Posterior vena cava (tissue), 2 donors: ENCODE measurements at regions not wholly inside any gene's neighbourhood (a gene's known extent, or its start where the extent isn't known, plus 50 kb on each side); places are given as distances from the start of the nearest gene placed in this dataset.

Experiments
- DNase-seq: peaks from one replicate; pipeline ENCODE4 v3.0.0-alpha.2; 2020; ENCODE audit warnings: low spot score
- intact Hi-C, 2 donors: fragments of 100-400 bp; cut with DNase I; formaldehyde crosslinking; loops; one replicate each; pipeline versions ENCODE4 v1.14.1 to v1.14.2; 2022 to 2023
- donor health status: DM: yes; HTN: yes; CAD: no.
- donor health status: DM: yes; HTN: yes; CAD: no.

DNA sequence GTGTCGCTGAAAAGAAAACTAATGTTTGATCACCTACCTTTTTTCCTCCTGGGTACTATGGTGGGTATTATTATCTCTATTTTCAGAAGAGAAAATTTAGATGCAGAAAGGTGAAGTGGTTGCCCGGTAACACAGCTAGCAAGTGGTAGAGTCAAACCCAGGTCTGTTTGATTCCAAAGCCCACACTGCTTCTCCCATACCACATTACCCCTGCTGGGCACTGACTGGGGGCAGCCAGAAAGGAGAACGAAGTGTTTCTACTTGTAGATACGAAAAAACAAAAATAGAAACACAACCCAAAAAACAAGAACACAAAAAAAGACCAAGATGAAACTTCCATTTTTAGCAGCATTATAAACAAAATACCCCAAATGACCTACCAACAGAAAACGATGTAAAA, 142.2 kb downstream of the SLC41A2 start:
- DNase-seq, result no peak
- intact Hi-C loops, result no loop called here

DNA sequence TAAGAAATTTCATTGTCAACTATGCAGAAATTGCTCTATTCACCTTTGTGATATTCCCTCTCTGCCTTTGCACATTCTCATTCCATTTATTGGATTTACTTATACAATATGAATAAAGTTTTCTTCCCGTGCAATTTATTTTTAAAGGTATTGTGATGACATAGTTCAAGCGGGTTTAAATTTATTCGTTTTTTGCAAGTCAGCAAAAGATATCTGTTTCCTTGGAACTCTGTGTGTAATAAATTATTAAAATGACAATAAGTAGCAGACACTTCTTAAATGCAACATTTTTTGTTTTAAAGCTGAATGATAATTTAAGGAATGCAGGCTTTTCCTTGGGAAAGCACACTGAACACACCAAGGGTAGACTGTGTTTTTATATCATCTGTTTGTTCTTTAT, 143.1 kb downstream of the SLC41A2 start:
- no peak for DNase-seq
- intact Hi-C loops, result no loop called here
